ENCODE measurements at regions not wholly inside any gene's neighbourhood (a gene's known extent, or its start where the extent isn't known, plus 50 kb on each side); places are given as distances from the start of the nearest gene placed in this dataset.
"Not testable (repeated sequence)": the region's sequence is repeated elsewhere in the genome, so short reads cannot be mapped to it uniquely, and the experiment has no call there.

DNA sequence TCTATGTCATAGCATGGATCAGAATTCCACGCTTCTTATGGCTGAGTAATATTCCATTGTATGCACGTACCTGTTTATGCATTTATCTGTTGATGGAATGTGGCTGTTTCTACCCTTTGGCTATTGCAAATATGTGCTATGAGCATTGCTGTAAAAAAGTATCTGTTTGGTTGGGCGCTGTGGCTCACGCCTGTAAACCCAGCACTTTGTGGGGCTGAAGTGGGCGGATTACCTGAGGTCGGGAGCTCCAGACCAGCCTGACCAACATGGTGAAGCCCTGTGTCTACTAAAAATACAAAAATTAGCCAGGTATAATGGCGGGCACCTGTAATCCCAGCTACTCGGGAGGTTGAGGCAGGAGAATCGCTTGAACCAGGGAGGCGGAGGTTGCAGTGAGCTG lies 182.4 kb downstream of the BCAS1 start:
- no peak overlapping the region for H3K4me3 ChIP-seq
- H3K9me3 ChIP-seq: peaks cover 0 to 6% of the 10 kb centered on the region in 2 donors
- TF ChIP-seq, protein P1, sequence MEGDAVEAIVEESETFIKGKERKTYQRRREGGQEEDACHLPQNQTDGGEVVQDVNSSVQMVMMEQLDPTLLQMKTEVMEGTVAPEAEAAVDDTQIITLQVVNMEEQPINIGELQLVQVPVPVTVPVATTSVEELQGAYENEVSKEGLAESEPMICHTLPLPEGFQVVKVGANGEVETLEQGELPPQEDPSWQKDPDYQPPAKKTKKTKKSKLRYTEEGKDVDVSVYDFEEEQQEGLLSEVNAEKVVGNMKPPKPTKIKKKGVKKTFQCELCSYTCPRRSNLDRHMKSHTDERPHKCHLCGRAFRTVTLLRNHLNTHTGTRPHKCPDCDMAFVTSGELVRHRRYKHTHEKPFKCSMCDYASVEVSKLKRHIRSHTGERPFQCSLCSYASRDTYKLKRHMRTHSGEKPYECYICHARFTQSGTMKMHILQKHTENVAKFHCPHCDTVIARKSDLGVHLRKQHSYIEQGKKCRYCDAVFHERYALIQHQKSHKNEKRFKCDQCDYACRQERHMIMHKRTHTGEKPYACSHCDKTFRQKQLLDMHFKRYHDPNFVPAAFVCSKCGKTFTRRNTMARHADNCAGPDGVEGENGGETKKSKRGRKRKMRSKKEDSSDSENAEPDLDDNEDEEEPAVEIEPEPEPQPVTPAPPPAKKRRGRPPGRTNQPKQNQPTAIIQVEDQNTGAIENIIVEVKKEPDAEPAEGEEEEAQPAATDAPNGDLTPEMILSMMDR (IDR thresholded peaks at IDR 0.05): no peak
- H3K27ac ChIP-seq: no peak overlapping the region
- H3K36me3 ChIP-seq: no peaks in the 10 kb centered on the region
- H3K4me1 ChIP-seq: no peaks in the 10 kb centered on the region
- no peaks in the 10 kb centered on the region for H3K27me3 ChIP-seq
- no peak for DNase-seq (ENCODE audit: low spot score)

- Histone ChIP-seq H3K9me3 (no peaks in the 10 kb centered on the region), H3K4me3 (no peak overlapping the region), H3K4me1 (no peaks in the 10 kb centered on the region), H3K27me3 (no peaks in the 10 kb centered on the region), H3K27ac (no peak overlapping the region), H3K36me3 (no peaks in the 10 kb centered on the region)
- TF ChIP-seq, protein P1 (IDR thresholded peaks at IDR 0.05): no peak
- DNase-seq (ENCODE audit: low spot score): no peak
Measured at GRCh38 chr20:53884859-53885541, 185.4 kb downstream of the BCAS1 start.

DNA sequence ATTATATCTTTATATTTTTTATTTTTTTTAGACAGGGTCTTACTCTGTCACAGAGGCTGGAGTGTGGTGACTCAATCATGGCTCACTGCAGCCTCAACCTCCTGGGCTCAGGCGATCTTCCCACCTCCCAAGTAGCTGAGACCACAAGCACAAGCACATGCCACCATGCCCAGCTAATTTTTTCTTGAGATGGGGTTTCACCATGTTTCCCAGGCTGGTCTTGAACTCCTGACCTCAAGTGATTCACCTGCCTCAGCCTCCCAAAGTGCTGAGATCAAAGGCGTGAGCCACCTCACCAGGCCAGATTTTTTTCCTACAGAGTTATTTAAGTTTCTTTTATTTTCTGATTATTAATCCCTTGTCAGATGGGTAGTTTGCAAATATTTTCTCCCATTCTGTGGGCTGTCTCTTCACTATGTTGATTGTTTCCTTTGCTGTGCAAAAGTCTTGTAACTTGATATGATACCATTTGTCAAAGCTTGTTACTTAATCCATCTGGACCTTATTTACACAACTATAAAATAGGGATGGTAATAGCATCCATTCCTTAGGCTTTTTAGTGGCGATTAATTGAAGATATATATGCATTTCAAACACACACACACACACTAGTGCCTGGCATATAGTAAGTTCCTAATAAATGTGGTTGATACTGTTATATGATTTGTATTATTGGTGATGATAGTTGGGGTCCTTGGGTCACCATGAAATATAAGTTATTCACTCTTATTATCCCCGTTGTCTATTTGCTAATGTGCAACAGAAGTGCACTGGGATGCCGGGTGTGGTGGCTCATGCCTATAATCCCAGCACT lies 187.1 kb downstream of the BCAS1 start:
- TF ChIP-seq, protein P1 (IDR thresholded peaks at IDR 0.05): no peak
- no peaks in the 10 kb centered on the region for H3K4me1 ChIP-seq
- no peaks in the 10 kb centered on the region for H3K36me3 ChIP-seq
- no peaks in the 10 kb centered on the region for H3K9me3 ChIP-seq
- DNase-seq (ENCODE audit: low spot score): no peak
- no peak overlapping the region for H3K27ac ChIP-seq
- no peak overlapping the region for H3K4me3 ChIP-seq
- H3K27me3 ChIP-seq: no peaks in the 10 kb centered on the region

DNA sequence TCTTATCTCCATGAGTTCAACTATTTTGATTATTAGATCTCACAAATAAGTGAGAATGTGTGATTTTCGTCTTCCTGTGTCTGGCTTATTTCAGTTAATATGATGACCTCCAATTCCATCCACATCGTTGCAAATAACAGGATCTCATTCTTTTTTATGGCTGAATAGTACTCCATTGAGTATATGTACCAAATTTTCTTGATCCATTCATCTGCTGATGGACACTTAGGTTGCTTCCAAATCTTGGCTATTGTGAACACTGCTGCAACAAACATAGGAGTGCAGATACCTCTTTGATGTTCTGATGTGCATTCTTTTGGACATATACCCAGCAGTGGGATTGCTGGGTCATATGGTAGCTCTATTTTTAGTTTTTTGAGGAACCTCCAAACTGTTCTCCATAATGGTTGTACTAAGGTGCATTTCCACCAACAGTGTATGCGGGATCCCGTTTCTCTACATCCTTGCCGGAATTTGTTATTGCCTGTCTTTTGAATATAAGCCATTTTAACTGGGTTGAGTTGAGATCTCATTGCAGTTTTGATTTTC lies 187.9 kb downstream of the BCAS1 start:
- not testable (repeated sequence) for H3K4me3 ChIP-seq; H3K27me3 ChIP-seq; H3K4me1 ChIP-seq; H3K9me3 ChIP-seq; H3K36me3 ChIP-seq; H3K27ac ChIP-seq; DNase-seq (ENCODE audit: low spot score)

DNA sequence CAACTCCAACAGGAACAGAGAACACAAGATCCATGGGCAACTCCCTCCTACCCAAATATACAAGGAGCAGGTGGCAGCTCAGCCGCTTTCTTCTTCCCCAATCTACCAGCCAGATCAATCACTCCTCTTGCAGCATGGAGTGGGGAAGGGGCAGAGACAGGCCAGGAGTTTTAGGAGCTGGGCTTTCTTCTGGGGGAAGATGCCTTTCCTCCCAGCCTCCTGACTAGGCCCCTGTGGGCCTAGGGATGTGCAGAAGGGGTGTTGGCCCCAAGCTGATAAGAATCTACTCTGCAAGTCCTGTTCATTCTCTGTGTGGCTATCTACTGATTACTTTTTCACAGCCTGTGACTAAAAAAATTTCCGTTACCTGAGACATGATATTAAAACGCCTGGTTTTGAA lies 189.0 kb downstream of the BCAS1 start:
- Histone ChIP-seq H3K36me3 (no peaks in the 10 kb centered on the region), H3K9me3 (no peaks in the 10 kb centered on the region), H3K4me1 (no peaks in the 10 kb centered on the region), H3K27ac (no peak overlapping the region), H3K4me3 (no peak overlapping the region), H3K27me3 (no peaks in the 10 kb centered on the region)
- DNase-seq (ENCODE audit: low spot score): no peak
- TF ChIP-seq, protein P1 (IDR thresholded peaks at IDR 0.05): no peak

DNA sequence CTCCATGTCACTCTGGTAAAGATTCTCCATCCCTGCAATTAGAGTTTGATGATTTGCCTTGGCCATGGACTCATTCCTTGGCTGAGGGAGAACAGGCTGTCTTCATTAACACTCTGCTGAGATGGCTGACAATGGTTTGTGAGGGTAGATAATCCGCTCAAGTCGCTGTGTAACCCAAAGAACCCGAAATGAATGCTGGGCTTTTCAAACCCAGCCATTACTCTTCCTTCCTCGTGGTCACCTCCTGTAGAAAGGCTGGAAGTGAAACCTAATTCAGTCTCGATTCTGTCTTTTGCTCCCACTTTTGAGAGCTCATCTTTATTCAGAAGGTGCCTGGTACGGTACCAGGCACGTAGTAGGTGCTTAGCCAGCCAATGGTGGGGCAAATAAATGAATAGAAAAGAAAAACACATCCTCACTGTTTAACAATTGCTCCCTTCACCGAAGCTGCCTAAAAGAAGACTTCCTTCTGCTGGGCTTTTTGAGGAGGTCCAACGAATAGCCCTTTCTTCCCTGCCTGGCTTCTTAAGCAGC lies 190.2 kb downstream of the BCAS1 start:
- Histone ChIP-seq H3K9me3 (no peaks in the 10 kb centered on the region), H3K4me3 (no peak overlapping the region), H3K36me3 (no peaks in the 10 kb centered on the region), H3K4me1 (no peaks in the 10 kb centered on the region), H3K27me3 (no peaks in the 10 kb centered on the region), H3K27ac (no peak overlapping the region)
- no peak for DNase-seq (ENCODE audit: low spot score)
- TF ChIP-seq, protein P1 (IDR thresholded peaks at IDR 0.05): no peak

Measured in right atrium auricular region (tissue), 2 donors.